PFSK-1 (cell line): ENCODE measurements at regions not wholly inside any gene's neighbourhood (a gene's known extent, or its start where the extent isn't known, plus 50 kb on each side); places are given as distances from the start of the nearest gene placed in this dataset.

Source experiments
- FOXP2 ChIP-seq: optimal IDR thresholded peaks from 2 replicates; pipeline ENCODE3; 2011; ENCODE audit warnings: borderline replicate concordance, control low read depth, inconsistent platforms; ENCODE audit not compliant: insufficient read depth; ENCODE audit errors: extremely low read length, extremely low read depth
- POLR2AphosphoS5 ChIP-seq: IDR thresholded peaks from 2 replicates; pipeline ENCODE4 v1.6.1; 2012; ENCODE audit warnings: low read depth, mild to moderate bottlenecking, control low read depth, low read length, moderate library complexity
- SIN3A ChIP-seq: IDR thresholded peaks from 2 replicates; pipeline ENCODE4 v1.6.1; 2012; ENCODE audit warnings: mild to moderate bottlenecking, low read length, moderate library complexity, borderline replicate concordance; ENCODE audit not compliant: insufficient read depth
- TAF1 ChIP-seq: IDR thresholded peaks from 2 replicates; pipeline ENCODE4 v1.6.1; 2012; ENCODE audit warnings: low read length, control low read depth, borderline replicate concordance; ENCODE audit not compliant: insufficient read depth
- TF ChIP-seq, protein P1 (sequence below), 2 experiments: IDR thresholded peaks; 2 replicates each; pipeline versions ENCODE4 v1.6.1 to v1.8.0; 2011 to 2012; ENCODE audit warnings: low read depth in 2 of 2, low read length in 2 of 2, control low read depth in 1 of 2, inconsistent platforms in 1 of 2, mild to moderate bottlenecking in 1 of 2, moderate library complexity in 1 of 2; ENCODE audit not compliant: insufficient read depth in 1 of 2

DNA sequence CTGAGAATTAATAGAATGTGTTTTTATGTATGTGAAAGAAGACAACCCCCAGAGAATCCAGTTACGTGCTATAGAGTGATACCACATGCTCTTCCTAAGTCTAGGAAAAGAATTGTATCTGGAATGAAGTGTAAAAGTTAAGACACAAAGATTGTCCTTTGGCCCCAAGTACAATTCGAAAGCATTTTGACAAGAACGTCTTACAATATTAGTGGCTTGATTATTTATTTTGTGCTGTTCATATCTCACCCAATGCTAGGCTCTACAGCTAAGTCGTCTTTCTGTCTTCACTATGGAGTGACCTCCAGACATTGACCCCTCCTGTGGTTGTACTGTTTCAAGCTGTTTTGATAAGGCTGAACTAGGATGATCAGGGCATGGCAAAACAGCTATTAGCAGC, 345.7 kb upstream of the C2CD4B start:
- TF ChIP-seq SIN3A: no peak
- TF ChIP-seq POLR2AphosphoS5: no peak
- TF ChIP-seq, protein P1, sequence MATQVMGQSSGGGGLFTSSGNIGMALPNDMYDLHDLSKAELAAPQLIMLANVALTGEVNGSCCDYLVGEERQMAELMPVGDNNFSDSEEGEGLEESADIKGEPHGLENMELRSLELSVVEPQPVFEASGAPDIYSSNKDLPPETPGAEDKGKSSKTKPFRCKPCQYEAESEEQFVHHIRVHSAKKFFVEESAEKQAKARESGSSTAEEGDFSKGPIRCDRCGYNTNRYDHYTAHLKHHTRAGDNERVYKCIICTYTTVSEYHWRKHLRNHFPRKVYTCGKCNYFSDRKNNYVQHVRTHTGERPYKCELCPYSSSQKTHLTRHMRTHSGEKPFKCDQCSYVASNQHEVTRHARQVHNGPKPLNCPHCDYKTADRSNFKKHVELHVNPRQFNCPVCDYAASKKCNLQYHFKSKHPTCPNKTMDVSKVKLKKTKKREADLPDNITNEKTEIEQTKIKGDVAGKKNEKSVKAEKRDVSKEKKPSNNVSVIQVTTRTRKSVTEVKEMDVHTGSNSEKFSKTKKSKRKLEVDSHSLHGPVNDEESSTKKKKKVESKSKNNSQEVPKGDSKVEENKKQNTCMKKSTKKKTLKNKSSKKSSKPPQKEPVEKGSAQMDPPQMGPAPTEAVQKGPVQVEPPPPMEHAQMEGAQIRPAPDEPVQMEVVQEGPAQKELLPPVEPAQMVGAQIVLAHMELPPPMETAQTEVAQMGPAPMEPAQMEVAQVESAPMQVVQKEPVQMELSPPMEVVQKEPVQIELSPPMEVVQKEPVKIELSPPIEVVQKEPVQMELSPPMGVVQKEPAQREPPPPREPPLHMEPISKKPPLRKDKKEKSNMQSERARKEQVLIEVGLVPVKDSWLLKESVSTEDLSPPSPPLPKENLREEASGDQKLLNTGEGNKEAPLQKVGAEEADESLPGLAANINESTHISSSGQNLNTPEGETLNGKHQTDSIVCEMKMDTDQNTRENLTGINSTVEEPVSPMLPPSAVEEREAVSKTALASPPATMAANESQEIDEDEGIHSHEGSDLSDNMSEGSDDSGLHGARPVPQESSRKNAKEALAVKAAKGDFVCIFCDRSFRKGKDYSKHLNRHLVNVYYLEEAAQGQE (IDR thresholded peaks at IDR 0.05; ENCODE audit: insufficient read depth in 1 of 2, low read depth in 2 of 2, low read length in 2 of 2): no peak
- no peak for TF ChIP-seq TAF1
- no peak for TF ChIP-seq FOXP2

DNA sequence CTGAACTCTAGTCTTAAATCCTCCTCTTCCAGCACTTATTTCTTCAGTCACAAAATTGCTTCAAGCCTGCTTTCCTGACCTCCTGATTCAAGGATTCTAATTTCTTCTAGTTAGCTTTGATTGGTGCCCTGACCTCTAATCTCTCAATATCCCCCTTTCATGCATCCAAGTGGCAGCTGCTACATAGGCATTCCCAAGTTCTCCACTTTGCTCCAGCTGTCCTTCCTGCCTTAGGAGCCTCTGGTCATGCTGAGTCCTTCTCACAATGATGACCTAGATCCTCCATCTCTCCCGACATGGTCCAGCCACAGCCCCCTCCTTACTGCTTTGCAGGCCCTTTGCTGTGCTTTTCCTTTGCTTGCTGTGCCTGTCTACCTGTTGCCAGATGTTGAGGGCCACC, 347.8 kb upstream of the C2CD4B start:
- TF ChIP-seq, protein P1 (IDR thresholded peaks at IDR 0.05; ENCODE audit: insufficient read depth in 1 of 2, low read depth in 2 of 2, low read length in 2 of 2): no peak
- TF ChIP-seq SIN3A: no peak
- TF ChIP-seq POLR2AphosphoS5: no peak
- TF ChIP-seq TAF1: no peak
- no peak for TF ChIP-seq FOXP2

DNA sequence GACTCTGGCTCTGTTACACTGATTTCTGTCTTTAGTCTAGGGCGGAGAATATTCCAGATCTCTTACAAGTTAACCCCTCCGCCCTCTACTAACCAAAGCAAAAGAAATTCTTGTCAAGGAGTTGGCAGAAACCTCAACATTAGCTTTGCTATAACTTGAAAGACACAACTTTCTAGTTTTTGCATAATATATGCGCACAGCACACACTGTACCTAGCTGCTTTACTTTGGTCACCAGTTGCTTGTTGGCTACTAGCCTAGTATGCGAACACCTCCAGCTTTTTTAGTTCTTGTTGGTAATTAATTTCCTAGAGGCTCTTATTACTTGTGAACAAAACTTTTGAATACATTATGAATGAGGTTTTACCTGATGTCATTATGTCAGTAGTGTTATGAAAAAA, 348.8 kb upstream of the C2CD4B start:
- no peak for TF ChIP-seq SIN3A
- no peak for TF ChIP-seq POLR2AphosphoS5
- no peak for TF ChIP-seq TAF1
- TF ChIP-seq, protein P1 (IDR thresholded peaks at IDR 0.05; ENCODE audit: insufficient read depth in 1 of 2, low read depth in 2 of 2, low read length in 2 of 2): no peak
- TF ChIP-seq FOXP2: no peak

DNA sequence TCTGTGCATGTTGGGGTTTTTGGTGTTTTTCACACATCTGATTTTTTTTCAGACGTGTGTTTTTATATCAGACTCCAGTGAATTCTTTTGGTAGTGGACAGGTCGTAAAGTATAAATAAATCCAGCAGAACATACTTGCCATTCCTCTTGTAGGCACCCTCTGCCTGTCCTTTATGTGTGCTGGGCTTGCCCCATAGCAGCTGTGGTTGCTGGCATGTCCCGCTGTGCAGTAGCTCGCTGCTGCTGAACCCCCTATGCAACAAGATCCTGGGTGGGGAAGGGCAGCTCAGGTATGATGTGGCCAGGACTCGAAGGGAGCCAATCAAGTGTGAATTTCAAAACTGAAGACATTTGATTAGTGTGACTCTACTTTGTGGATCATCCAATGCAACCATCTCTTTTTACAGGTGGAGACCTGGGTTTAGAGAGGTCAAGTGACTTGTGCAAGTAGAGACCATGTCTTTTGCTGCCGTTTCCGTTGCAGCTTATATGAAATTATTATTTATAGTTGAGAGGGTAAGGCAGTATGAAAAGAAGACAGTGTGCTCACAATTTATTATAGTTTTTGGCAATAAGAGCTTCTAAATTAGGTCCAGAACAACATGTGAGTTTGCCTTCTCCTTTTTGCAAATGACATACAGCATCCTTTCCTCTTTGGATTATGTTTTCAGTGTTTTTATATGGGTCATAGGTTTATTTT, 350.8 kb upstream of the C2CD4B start:
- TF ChIP-seq, protein P1 (IDR thresholded peaks at IDR 0.05; ENCODE audit: insufficient read depth in 1 of 2, low read depth in 2 of 2, low read length in 2 of 2): no peak
- TF ChIP-seq POLR2AphosphoS5 (no peak), SIN3A (no peak), FOXP2 (no peak), TAF1 (no peak)

DNA sequence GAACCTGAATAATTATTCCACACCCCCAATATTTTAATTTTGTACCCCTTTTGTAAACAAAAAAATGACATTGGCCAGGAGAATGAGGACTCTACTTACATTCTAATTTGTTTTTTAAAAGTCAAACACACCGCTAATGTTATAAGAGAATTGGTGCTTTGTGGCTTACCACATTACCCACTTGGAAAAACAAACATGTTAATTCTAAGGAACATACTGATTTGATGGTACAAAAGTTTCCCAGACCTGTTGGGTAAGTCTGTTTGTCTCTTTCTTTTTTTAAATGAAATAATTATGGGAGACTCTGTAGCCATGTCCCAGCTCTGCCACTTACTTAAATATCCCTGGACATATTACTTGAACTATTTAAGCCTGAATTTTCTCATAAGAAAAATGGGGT, 352.5 kb upstream of the C2CD4B start:
- no peak for TF ChIP-seq SIN3A
- no peak for TF ChIP-seq FOXP2
- TF ChIP-seq, protein P1 (IDR thresholded peaks at IDR 0.05; ENCODE audit: insufficient read depth in 1 of 2, low read depth in 2 of 2, low read length in 2 of 2): no peak
- TF ChIP-seq TAF1: no peak
- no peak for TF ChIP-seq POLR2AphosphoS5
